CD14-positive monocyte (primary cell): ENCODE measurements at regions not wholly inside any gene's neighbourhood (a gene's known extent, or its start where the extent isn't known, plus 50 kb on each side); places are given as distances from the start of the nearest gene placed in this dataset.
"Not testable (repeated sequence)": the region's sequence is repeated elsewhere in the genome, so short reads cannot be mapped to it uniquely, and the experiment has no call there.

Experiments used
- DNase-seq, 3 donors: peaks; one replicate each; pipeline ENCODE4 v3.0.0-alpha.2; 2011 to 2022
- H2AFZ ChIP-seq: 2 replicates; pipeline ENCODE4 v1.6.0; 2012; ENCODE audit warnings: mild to moderate bottlenecking, low read depth, low read length, inconsistent platforms; ENCODE audit not compliant: insufficient read depth, poor library complexity, severe bottlenecking
- H3K27ac ChIP-seq, 2 donors: 1 replicate in 1 of 2; 2 replicates in 1 of 2; pipeline ENCODE4 v1.5.1; 2012 to 2013; ENCODE audit warnings: low read length in 2 of 2, control low read depth in 1 of 2, inconsistent platforms in 1 of 2, low read depth in 1 of 2, mild to moderate bottlenecking in 1 of 2
- H3K27me3 ChIP-seq, 2 donors: one replicate each; pipeline versions ENCODE4 v1.6.0 to v1.6.1; 2011 to 2013; ENCODE audit warnings: low read length in 2 of 2; ENCODE audit not compliant: control insufficient read depth in 2 of 2, insufficient read depth in 2 of 2
- H3K36me3 ChIP-seq, 2 donors: replicated peaks in 1 of 2; 1 replicate in 1 of 2; 2 replicates in 1 of 2; pipeline versions ENCODE4 v1.5.1 to v1.6.1; 2012 to 2013; ENCODE audit warnings: low read length in 2 of 2, control low read depth in 1 of 2, inconsistent platforms in 1 of 2, mild to moderate bottlenecking in 1 of 2; ENCODE audit not compliant: insufficient read depth in 2 of 2, control insufficient read depth in 1 of 2
- H3K4me1 ChIP-seq, 2 donors: 1 replicate in 1 of 2; 2 replicates in 1 of 2; pipeline versions ENCODE4 v1.5.1 to v1.6.1; 2012 to 2013; ENCODE audit warnings: low read length in 2 of 2, control low read depth in 1 of 2, inconsistent platforms in 1 of 2, mild to moderate bottlenecking in 1 of 2, moderate library complexity in 1 of 2; ENCODE audit not compliant: insufficient read depth in 2 of 2, control insufficient read depth in 1 of 2
- H3K4me2 ChIP-seq: replicated peaks from 2 replicates; pipeline ENCODE3; 2012; ENCODE audit warnings: low read length, moderate library complexity, mild to moderate bottlenecking; ENCODE audit not compliant: poor library complexity, severe bottlenecking; ENCODE audit errors: extremely low read depth
- H3K4me3 ChIP-seq, 3 experiments: fragments of 200-600 bp in 1 of 3; sonication (generic) in 1 of 3; replicated peaks in 1 of 3; 1 replicate in 2 of 3; 2 replicates in 1 of 3; pipeline ENCODE4 v1.5.1; 2011 to 2013; ENCODE audit warnings: low read length in 3 of 3, mild to moderate bottlenecking in 3 of 3, control low read depth in 2 of 3, low read depth in 2 of 3, inconsistent platforms in 1 of 3, moderate library complexity in 1 of 3
- H3K79me2 ChIP-seq: 2 replicates; pipeline ENCODE4 v1.6.0; 2012; ENCODE audit warnings: mild to moderate bottlenecking, control low read depth, inconsistent platforms, low read length, moderate library complexity; ENCODE audit not compliant: insufficient read depth
- H3K9ac ChIP-seq: 2 replicates; pipeline ENCODE4 v1.6.0; 2017; ENCODE audit warnings: low read length, mild to moderate bottlenecking; ENCODE audit not compliant: insufficient read depth, poor library complexity, severe bottlenecking
- H3K9me3 ChIP-seq, 2 donors: replicated peaks in 1 of 2; 1 replicate in 1 of 2; 2 replicates in 1 of 2; pipeline versions ENCODE4 v1.5.1 to v1.6.1; 2012 to 2013; ENCODE audit warnings: low read length in 2 of 2, control low read depth in 1 of 2; ENCODE audit not compliant: control insufficient read depth in 1 of 2, insufficient read depth in 1 of 2
- H4K20me1 ChIP-seq: 2 replicates; pipeline ENCODE4 v1.6.0; 2012; ENCODE audit warnings: mild to moderate bottlenecking, low read length, control low read depth, moderate library complexity; ENCODE audit not compliant: insufficient read depth
- H3K27ac Mint-ChIP-seq, 7 donors: one replicate each; pipeline ENCODE4 v1.8.0; 2020; ENCODE audit warnings: mild to moderate bottlenecking in 7 of 7, mixed read lengths in 7 of 7, moderate library complexity in 6 of 7, inconsistent platforms in 2 of 7
- H3K27me3 Mint-ChIP-seq, 3 donors: one replicate each; pipeline ENCODE4 v1.8.0; 2021 to 2022; ENCODE audit warnings: low read depth in 3 of 3, mild to moderate bottlenecking in 3 of 3, mixed read lengths in 3 of 3, moderate library complexity in 3 of 3, inconsistent platforms in 1 of 3
- H3K36me3 Mint-ChIP-seq, 2 donors: one replicate each; pipeline ENCODE4 v1.8.0; 2020; ENCODE audit warnings: mixed read lengths in 2 of 2, inconsistent platforms in 1 of 2, mild to moderate bottlenecking in 1 of 2
- H3K4me1 Mint-ChIP-seq: one replicate; pipeline ENCODE4 v1.8.0; 2020; ENCODE audit warnings: mild to moderate bottlenecking, mixed read lengths
- H3K4me3 Mint-ChIP-seq, 2 donors: one replicate each; pipeline ENCODE4 v1.8.0; 2020; ENCODE audit warnings: mild to moderate bottlenecking in 2 of 2, mixed read lengths in 2 of 2, moderate library complexity in 1 of 2
- H3K9me3 Mint-ChIP-seq, 7 donors: one replicate each; pipeline ENCODE4 v1.8.0; 2020 to 2022; ENCODE audit warnings: mixed read lengths in 7 of 7, mild to moderate bottlenecking in 6 of 7, moderate library complexity in 6 of 7, inconsistent platforms in 2 of 7
- CTCF ChIP-seq: fragments of 200-600 bp; IDR thresholded peaks from one replicate; pipeline ENCODE4 v1.8.0; 2022; ENCODE audit warnings: antibody characterized with exemption, mild to moderate bottlenecking
- WGBS: methylation state at CpG from one replicate; pipeline ENCODE4 v1.1.5; 2013; ENCODE audit warnings: missing lambda C conversion rate; ENCODE audit not compliant: insufficient coverage; 5-methylcytosine and 5-hydroxymethylcytosine counted together
- intact Hi-C, 2 donors: fragments of 100-400 bp; cut with micrococcal nuclease; formaldehyde crosslinking; loops; one replicate each; pipeline versions ENCODE4 v1.15.0 to v1.15.1; 2023

DNA sequence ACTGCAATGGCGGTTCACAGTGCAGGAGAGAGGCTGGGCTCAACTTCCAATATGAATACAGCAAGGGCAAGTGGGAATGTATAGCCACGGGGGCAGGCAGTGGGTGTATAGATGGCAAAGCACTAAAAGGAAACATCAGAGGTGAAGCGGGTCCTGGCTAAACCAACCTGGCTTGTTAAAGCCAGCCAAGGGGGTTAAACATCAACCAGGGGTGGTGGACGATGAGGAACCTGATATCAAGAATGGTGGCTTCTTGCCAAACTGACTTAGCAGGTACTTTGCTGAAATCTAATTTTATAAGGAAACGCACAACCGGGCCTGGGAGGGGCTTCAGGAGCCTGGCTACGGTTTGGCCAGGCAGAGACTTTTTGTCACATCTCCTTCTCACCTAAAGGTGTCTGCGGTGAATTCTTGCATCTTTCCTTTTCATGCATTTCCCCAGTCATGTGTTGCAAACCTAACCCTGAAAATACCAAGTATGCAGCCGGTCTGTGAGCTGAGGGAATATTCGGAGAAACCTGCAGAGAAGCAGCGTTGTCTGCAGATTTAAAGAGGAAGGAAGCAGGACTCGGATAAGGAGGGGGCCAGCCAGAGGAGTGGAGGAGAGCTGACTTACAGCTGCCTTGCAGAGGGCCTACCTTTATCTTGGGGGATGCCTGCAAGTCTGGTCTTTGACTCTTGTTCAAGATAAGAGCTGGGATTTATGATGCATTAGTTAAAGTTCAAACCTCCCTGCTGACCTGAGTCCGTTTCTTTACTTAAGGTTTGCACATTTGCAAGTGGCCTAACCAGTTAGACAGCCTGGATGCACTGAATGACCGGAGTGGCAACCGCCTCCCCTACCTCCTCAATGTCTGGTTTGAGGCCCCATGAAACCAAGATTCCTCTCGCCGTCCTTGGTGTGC is 309.1 kb upstream of the USP9Y start:
- intact Hi-C loops, H3K27me3 Mint-ChIP-seq, H3K27me3 ChIP-seq, H2AFZ ChIP-seq, DNase-seq, H3K27ac Mint-ChIP-seq, H3K4me1 ChIP-seq, H3K4me3 Mint-ChIP-seq, H3K9me3 ChIP-seq, H3K36me3 ChIP-seq, H3K9ac ChIP-seq, H4K20me1 ChIP-seq, H3K9me3 Mint-ChIP-seq, H3K27ac ChIP-seq, H3K79me2 ChIP-seq, H3K4me3 ChIP-seq, H3K4me2 ChIP-seq, H3K36me3 Mint-ChIP-seq: not testable (repeated sequence)
- H3K4me1 Mint-ChIP-seq, result peaks cover 12% of the 10 kb centered on the region
- 0% methylated on average over 2 of the region's 17 CpGs for WGBS

DNA sequence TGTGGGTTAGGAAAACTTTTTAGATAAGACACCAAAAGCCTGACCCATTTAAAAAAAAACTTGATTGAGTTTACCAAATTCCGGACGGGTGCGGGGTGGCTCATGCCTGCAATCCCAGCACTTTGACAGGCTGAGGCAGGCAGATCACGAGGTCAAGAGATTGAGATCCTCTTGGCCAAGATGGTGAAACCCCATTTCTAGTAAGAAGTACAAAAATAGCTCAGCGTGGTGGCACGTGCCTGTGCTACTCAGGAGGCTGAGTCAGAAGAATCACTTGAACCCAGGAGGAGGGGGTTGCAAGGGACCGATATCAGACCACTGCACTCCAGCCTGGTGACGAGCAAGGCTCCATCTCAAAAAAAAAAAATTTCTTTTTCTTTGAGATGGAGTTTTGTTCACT is 307.8 kb upstream of the USP9Y start:
- Histone ChIP-seq H3K27ac (no peak overlapping the region), H3K36me3 (no peaks in the 10 kb centered on the region), H3K79me2 (no peaks in the 10 kb centered on the region), H4K20me1 (no peaks in the 10 kb centered on the region), H3K9ac (no peak overlapping the region), H3K27me3 (no peaks in the 10 kb centered on the region), H3K4me1 (no peaks in the 10 kb centered on the region), H3K4me3 (no peak overlapping the region), H2AFZ (no peak overlapping the region), H3K4me2 (no peak overlapping the region), H3K9me3 (no peaks in the 10 kb centered on the region)
- peak in 1 of 3 donors; percentile 10 for DNase-seq
- 71% methylated on average over 2 of the region's 8 CpGs for WGBS
- intact Hi-C loops, result no loop called here
- H3K27me3 Mint-ChIP-seq, result no peaks in the 10 kb centered on the region
- H3K27ac Mint-ChIP-seq, result no peak overlapping the region
- no peak overlapping the region for H3K4me3 Mint-ChIP-seq
- no peaks in the 10 kb centered on the region for H3K36me3 Mint-ChIP-seq
- peaks cover 12% of the 10 kb centered on the region for H3K4me1 Mint-ChIP-seq
- no peaks in the 10 kb centered on the region for H3K9me3 Mint-ChIP-seq
- no peak for TF ChIP-seq CTCF

DNA sequence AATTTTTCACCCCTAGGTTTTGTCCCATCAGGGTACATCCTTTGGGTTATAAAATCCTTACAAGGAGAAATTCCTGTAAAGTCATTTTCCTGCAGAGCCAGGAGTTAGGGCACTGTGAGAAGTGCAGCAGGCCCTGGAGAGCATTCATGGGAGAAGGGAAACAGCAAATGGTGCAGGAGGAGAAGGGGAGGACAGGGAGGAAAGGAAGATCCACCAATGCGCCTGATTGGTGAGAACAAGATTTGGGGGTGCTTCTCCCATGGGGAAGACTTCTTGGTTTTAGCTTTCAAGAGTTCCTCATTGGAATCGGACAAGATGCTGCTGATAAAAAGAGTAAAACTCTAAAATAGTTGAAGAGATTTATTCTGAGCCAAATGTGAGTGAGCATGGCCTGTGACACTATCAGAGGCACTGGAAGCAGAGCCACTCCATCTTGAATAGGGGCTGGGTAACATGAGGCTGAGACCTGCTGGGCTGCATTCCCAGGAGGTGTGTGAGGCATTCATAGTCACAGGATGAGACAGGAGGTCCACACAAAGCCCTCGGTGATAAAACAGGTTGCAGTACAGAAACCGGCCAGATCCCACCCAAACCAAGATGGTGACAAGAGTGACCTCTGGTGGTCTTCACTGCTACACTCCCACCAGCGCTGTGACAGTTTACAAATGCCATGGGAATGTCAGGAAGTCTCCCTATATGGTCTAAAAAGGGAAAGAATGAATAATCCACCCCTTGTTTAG is 305.5 kb upstream of the USP9Y start:
- H3K27me3 Mint-ChIP-seq, H3K4me3 ChIP-seq, H4K20me1 ChIP-seq, H3K9ac ChIP-seq, H3K9me3 Mint-ChIP-seq, H2AFZ ChIP-seq, H3K36me3 ChIP-seq, H3K36me3 Mint-ChIP-seq, H3K27ac Mint-ChIP-seq, H3K27me3 ChIP-seq, DNase-seq, H3K4me2 ChIP-seq, intact Hi-C loops, H3K4me3 Mint-ChIP-seq, H3K27ac ChIP-seq, H3K9me3 ChIP-seq, H3K4me1 ChIP-seq, H3K79me2 ChIP-seq: not testable (repeated sequence)
- no CpG with 5 or more reads among the region's 5 CpGs for WGBS
- H3K4me1 Mint-ChIP-seq, result peaks cover 12% of the 10 kb centered on the region
